ENCODE measurements at regions not wholly inside any gene's neighbourhood (a gene's known extent, or its start where the extent isn't known, plus 50 kb on each side); places are given as distances from the start of the nearest gene placed in this dataset.

- no peak for DNase-seq
- Histone ChIP-seq H3K27me3 (peaks cover 0 to 64% (median 2%) of the 10 kb centered on the region in 4 donors), H3K4me1 (no peaks in the 10 kb centered on the region), H3K9me3 (no peaks in the 10 kb centered on the region), H3K36me3 (no peaks in the 10 kb centered on the region), H3K4me3 (no peak overlapping the region), H3K27ac (no peak overlapping the region)
- intact Hi-C loops (cut with DNase I), result no loop called here
- no peak for TF ChIP-seq CTCF (IDR thresholded peaks at IDR 0.05)
- no peak for TF ChIP-seq POLR2A (IDR thresholded peaks at IDR 0.05)
- 50 to 64% methylated on average over 2 to 3 of the region's 3 CpGs for WGBS, 2 donors
Measured at GRCh38 chr17:73968680-73969079, 234.8 kb upstream of the RPL38 start.

GRCh38 chr17:73969956-73970355 is 233.5 kb upstream of the RPL38 start:
- Histone ChIP-seq H3K4me1 (no peaks in the 10 kb centered on the region), H3K36me3 (no peaks in the 10 kb centered on the region), H3K4me3 (no peak overlapping the region), H3K27me3 (peaks cover 0 to 64% (median 2%) of the 10 kb centered on the region in 4 donors), H3K9me3 (no peaks in the 10 kb centered on the region), H3K27ac (no peak overlapping the region)
- intact Hi-C loops (cut with DNase I), result no loop called here
- 57 to 66% methylated on average over 7 of the region's 7 CpGs for WGBS, 2 donors
- no peak for TF ChIP-seq POLR2A (IDR thresholded peaks at IDR 0.05)
- TF ChIP-seq CTCF (IDR thresholded peaks at IDR 0.05), result no peak
- no peak for DNase-seq

- no peaks in the 10 kb centered on the region for H3K36me3 ChIP-seq
- 62 to 82% methylated on average over 4 of the region's 4 CpGs for WGBS, 2 donors
- intact Hi-C loops (cut with DNase I), result no loop called here
- H3K4me1 ChIP-seq, result no peaks in the 10 kb centered on the region
- TF ChIP-seq CTCF (IDR thresholded peaks at IDR 0.05) (no peak), POLR2A (IDR thresholded peaks at IDR 0.05) (no peak)
- no peak overlapping the region for H3K27ac ChIP-seq
- DNase-seq, result no peak
- peaks cover 0 to 60% (median 0%) of the 10 kb centered on the region in 4 donors for H3K27me3 ChIP-seq
- no peak overlapping the region for H3K4me3 ChIP-seq
- H3K9me3 ChIP-seq, result no peaks in the 10 kb centered on the region
Measured at GRCh38 chr17:73971127-73971526, 232.4 kb upstream of the RPL38 start.

GRCh38 chr17:73972056-73972455 is 231.4 kb upstream of the RPL38 start:
- 87 to 100% methylated on average over 1 to 7 of the region's 10 CpGs for WGBS, 2 donors
- Histone ChIP-seq H3K27ac (no peak overlapping the region), H3K4me3 (no peak overlapping the region), H3K36me3 (no peaks in the 10 kb centered on the region), H3K4me1 (no peaks in the 10 kb centered on the region), H3K27me3 (peaks cover 0 to 53% (median 0%) of the 10 kb centered on the region in 4 donors), H3K9me3 (no peaks in the 10 kb centered on the region)
- no peak for DNase-seq
- intact Hi-C loops (cut with DNase I), result no loop called here
- TF ChIP-seq CTCF (IDR thresholded peaks at IDR 0.05), result no peak
- TF ChIP-seq POLR2A (IDR thresholded peaks at IDR 0.05), result no peak

GRCh38 chr17:73972901-73973300 is 230.6 kb upstream of the RPL38 start:
- TF ChIP-seq CTCF (IDR thresholded peaks at IDR 0.05) (no peak), POLR2A (IDR thresholded peaks at IDR 0.05) (no peak)

More at GRCh38 chr17:73972901-73973300, 230.6 kb upstream of the RPL38 start:
- Histone ChIP-seq H3K4me1 (no peaks in the 10 kb centered on the region), H3K4me3 (no peak overlapping the region), H3K27ac (no peak overlapping the region), H3K9me3 (no peaks in the 10 kb centered on the region), H3K36me3 (no peaks in the 10 kb centered on the region), H3K27me3 (peaks cover 0 to 55% (median 0%) of the 10 kb centered on the region in 4 donors)
- no peak for DNase-seq
- WGBS, 2 donors, result 57 to 74% methylated on average over 5 to 6 of the region's 6 CpGs
- intact Hi-C loops (cut with DNase I), result no loop called here

Measured in esophagus squamous epithelium (tissue), 5 donors.